Posterior vena cava (tissue), 2 donors: ENCODE measurements at regions not wholly inside any gene's neighbourhood (a gene's known extent, or its start where the extent isn't known, plus 50 kb on each side); places are given as distances from the start of the nearest gene placed in this dataset.
"Not testable (repeated sequence)": the region's sequence is repeated elsewhere in the genome, so short reads cannot be mapped to it uniquely, and the experiment has no call there.

ENCODE experiments used
- DNase-seq: peaks from one replicate; pipeline ENCODE4 v3.0.0-alpha.2; 2020; ENCODE audit warnings: low spot score
- intact Hi-C, 2 donors: fragments of 100-400 bp; cut with DNase I; formaldehyde crosslinking; loops; one replicate each; pipeline versions ENCODE4 v1.14.1 to v1.14.2; 2022 to 2023
- donor health status: DM: yes; HTN: yes; CAD: no.
- donor health status: DM: yes; HTN: yes; CAD: no.

DNA sequence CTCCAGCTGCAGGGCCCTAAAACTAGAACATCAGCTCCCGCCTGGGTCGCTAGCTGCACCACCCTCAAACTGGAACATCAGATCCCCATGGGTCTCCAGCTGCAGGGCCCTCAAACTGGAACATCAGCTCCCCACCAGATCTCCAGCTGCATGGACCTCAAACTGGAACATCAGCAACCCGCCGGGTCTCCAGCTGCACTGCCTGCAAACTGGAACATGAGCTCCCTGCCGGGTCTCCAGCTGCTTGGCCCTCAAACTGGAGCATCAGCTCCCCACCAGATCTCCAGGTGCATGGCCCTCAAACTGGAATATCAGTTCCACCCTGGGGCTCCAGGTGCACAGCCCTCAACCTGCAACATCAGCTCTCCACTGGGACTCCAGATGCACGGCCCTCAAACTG, 82.7 kb downstream of the TFRC start:
- intact Hi-C loops, result not testable (repeated sequence)

DNA sequence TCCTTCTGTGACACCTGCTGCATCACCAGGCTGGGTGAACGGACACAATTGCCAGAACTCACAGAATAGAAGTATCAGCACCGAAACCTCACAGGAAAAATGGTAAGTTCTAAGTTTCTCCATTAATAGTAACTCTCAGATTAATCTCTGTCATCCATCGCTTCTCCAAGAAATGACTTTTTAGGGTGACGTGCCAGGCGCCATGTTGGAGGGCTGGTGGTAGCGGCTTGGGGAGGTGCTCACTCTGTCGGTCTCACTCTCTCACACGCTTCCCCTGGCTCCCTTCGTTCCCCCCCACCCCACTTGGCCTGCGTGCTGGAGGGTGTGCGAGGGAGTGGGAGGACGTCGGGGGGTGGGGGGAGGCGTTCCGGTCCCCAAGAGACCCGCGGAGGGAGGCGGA, 85.6 kb downstream of the TFRC start:
- DNase-seq, result peak; percentile 48
- intact Hi-C loops, result not testable (repeated sequence)

More for the DNA sequence above, 82.7 kb downstream of the TFRC start:
- DNase-seq, result peak; percentile 62

DNA sequence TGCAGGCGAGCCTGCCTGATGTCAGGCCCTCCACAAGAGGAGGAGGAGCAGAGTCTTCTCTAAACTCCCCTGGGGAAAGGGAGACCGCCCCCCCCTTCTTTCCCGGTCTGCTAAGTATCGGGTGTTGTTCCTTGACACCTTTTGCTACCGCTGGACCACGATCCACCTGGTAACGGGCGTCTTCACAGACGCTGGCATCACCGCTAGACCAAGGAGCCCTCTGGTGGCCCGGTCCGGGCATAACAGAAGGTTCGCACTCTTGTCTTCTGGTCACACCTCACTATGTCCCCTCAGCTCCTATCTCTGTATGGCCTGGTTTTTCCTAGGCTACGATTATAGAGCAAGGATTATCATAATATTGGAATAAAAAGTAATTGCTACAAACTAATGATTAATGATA, 86.0 kb upstream of the TNK2 start:
- peak; percentile 84 for DNase-seq
- intact Hi-C loops, result not testable (repeated sequence)

DNA sequence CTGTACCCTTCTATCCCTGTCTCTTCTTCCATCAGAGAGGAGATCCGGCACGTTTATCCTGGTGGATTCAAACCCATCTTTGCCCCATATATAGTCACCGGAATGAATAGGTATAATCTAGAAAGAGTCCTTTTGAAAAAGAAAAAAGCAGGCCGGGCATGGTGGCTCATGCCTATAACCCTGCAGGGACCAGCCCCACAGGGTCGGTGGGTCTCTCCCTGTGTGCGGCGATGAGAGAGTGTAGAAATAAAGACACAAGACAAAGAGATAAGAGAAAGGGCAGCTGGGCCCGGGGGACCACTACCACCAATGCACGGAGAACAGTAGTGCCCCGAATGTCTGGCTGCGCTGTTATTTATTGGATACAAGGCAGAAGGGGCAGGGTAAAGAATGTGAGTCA, 85.3 kb upstream of the TNK2 start:
- intact Hi-C loops, result not testable (repeated sequence)
- peak; percentile 36 for DNase-seq

DNA sequence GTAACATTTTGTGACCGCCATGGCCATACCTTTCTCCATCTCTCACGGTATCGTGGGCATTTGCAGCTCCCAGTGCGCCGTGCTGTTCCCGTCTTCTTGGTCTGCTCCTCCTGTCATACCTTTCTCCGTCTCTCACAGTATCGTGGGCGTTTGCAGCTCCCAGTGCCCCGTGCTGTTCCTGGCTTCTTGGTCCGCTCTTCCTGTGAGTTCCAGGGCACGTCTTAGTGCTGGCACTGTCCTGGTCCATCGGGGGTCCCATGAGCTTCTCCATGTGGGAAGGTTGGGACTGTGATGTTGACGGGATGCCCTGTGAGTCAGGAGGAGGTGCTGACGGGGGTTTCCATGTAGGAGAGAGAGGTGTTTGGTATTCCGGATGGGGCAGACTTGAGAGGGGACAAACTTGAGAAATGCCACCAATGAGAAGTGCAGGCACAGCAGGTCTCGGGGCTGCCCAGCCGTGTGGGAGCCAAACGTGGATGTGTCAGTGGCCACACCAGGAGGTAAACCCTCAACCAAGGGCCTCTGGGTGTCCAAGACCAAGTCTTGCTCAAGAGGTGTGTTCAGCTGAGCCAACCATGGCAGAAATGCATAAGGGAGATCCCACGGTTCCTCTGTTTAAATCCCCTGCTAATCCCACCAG, 84.7 kb upstream of the TNK2 start:
- DNase-seq, result peak; percentile 70
- intact Hi-C loops, result not testable (repeated sequence)

DNA sequence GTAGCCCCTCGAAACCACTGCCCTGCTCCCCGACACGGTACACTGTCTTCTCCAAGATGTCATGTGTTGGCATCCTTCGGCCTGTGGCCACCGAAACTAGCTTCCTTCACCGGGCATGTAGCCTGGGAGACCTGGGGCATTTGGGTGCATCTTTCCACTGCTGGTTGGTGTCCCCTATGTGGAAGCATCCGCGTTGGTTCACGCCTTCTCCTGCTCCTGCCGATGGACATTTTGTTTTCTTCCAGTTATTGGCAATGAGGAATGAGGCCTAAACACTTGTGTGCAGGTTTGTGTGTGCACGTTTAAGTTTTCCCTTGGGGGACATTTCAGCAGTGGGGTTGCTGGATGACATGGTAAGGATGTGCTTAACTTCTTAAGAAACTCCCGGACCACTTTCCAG, 83.6 kb upstream of the TNK2 start:
- intact Hi-C loops, result not testable (repeated sequence)
- peak; percentile 64 for DNase-seq

DNA sequence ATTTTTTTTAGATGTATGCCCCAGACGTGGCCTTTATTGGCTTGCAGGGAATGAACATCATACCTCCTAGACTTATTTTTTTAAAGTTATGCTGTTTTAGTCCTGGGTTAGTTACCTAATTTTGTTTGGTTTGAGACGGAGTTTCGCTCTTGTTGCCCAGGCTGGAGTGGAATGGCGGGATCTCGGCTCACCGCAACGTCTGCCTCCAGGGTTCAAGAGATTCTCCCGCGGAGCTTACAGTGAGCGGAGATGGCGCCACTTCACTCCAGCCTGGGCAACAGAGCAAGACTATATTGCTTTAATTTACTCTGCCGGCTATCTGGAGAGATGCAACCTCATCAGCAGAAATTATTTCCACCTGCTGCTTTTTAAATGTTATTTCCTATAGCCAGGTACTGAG, 82.9 kb upstream of the TNK2 start:
- intact Hi-C loops, result not testable (repeated sequence)
- DNase-seq, result peak; percentile 23

DNA sequence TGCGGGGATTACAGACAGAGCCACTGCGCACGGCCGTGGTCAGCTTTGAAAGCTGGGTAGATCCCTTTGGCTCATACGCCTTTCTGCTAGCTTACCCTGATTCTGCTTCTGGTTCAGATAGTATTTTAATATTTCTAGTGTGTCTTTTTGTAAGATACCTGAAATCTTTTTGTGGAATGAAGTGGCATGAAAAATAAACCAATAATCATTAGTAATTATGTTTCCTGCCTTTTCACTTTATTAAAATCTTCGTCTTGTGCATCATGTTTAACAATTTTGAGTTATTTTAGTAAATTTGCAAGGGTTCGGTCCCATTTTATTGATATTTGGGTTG, 82.5 kb upstream of the TNK2 start:
- intact Hi-C loops, DNase-seq: not testable (repeated sequence)

DNA sequence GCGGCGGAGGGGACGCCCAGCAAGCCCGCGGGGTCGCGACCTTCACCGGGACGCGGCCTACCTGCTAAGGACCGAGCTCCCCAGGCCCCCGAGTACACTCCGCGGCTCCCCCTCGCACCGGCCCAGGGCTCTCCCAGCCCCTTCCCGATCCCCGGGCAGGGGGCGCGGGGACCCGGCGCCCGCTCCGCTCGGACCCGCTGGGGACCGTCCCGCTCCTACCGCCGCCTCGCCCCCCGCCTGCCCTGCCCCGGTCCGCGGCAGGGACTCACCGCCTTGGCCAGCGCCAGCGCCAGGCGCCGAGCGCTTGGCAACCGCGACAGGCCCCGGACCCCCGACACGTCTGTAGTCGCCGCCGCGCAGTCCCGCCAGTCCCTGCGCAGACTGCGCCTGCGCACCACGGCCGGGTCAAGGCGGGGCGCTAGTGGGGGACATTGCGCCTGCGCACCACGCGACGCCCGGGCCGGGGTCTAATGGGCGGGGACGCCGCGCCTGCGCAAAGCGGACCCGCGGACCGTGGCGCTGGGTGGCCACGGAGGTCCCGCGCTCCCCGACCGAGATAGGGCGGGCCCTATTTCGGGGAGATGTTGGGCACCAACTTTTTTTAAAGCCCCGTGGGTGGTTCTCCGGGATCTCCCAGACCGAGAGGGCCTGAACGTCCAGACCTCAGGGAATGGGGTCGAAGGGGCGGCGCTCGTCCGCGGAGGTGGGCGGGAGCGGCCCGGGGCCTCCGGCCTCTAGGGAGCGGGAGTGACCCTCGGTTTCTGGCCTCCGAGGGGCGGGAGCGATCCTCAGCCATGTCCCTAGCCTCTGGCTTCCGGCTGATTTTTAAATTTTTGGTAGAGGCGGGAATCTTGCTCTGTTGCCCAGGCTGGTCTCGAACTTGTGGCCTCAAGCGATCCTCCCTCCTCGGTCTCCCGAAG, 81.8 kb upstream of the TNK2 start:
- intact Hi-C loops, result not testable (repeated sequence)
- peak; percentile 98 for DNase-seq

DNA sequence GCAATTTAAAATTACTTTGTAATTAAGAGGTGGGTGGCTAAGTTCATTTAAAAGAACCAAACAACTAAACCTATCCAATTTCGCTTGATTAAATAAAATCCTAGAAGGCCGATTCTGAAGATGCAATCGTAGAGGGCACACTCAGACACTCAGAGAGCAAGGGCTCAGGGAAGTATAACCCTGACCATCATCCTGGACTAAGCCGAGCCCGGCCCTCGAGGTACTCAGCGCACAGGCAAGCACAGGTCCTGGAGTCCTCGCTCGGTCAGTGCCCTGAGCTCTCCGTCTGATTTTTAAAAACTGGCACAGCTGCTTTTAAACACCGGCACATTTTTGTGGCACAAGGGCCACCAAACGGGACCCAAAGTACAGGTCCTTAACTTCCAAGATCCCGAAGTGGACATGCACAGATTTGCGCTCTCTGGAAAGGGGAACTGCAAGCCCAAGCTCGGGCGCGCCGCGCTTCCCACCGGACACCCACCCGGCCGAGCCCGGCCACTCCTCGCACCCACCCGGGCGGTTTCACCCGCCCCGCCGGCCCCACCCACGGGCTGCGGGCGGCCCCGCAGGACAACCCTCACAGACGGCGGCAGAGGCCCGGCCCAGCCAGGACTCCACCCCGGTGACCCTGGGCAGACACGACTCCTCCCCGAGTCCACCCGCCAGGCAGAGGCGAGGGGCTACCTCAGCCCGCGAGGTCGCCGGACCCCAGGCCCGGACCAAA, 81.0 kb upstream of the TNK2 start:
- DNase-seq, result peak; percentile 87
- intact Hi-C loops, result not testable (repeated sequence)

DNA sequence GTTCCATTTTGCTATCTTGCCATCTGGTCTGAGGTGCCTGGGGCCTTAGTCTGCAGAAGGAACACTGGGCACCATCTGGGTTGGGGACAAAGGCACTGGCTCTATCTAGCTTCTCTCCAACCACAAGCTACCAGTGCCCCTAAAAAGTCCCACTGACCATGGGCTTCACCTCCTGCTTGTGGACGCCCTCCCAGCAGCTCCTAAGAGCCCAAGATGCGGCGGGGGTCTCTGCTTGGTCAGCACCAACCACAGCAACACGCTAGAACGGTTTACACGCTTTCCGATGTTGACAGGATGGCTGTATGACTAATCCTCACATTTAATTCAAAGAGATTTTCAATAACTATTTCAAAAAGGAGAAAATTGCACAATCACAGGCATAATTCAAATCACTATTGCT, 80.4 kb upstream of the TNK2 start:
- DNase-seq, result peak; percentile 22
- intact Hi-C loops, result not testable (repeated sequence)

DNA sequence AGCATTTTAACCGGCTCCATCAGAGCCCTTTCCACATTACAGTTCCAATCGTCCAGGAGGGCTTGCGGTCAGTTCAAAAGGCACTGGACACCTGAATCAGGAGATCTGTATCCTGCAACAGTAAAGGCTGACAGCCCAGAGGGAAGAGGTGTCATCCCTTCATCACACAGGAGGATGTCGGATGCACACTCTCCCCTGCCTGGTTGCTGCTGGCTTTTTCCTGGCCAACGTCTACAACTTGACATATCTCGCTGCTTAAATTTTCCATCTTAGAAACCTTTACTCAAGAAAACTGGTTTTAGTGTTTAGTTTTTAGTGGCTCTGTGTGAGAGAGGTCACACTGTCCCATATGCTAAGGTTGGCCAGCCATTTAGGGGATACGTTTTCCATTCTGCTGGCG, 78.7 kb upstream of the TNK2 start:
- intact Hi-C loops, result not testable (repeated sequence)
- DNase-seq, result peak; percentile 43

DNA sequence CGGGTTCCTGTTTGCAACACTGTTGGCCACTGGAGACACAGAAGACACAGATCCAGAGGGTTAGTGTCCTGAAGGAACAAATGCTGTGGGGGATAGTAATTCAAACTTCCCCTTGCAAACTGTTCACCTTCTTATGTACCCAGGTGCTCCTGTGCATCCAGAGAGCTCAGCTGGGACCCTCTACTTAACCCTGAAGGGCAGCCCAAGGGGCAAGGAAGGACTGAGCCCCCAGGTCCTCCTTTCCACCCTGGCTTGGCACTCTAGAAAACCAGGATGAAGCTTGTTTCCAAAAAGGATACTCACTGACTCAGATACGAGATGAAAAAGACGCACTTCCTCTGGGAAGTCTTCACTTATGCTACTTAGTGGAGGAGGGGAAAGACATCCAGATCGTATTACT, 78.2 kb upstream of the TNK2 start:
- DNase-seq, result peak; percentile 19
- intact Hi-C loops, result not testable (repeated sequence)

DNA sequence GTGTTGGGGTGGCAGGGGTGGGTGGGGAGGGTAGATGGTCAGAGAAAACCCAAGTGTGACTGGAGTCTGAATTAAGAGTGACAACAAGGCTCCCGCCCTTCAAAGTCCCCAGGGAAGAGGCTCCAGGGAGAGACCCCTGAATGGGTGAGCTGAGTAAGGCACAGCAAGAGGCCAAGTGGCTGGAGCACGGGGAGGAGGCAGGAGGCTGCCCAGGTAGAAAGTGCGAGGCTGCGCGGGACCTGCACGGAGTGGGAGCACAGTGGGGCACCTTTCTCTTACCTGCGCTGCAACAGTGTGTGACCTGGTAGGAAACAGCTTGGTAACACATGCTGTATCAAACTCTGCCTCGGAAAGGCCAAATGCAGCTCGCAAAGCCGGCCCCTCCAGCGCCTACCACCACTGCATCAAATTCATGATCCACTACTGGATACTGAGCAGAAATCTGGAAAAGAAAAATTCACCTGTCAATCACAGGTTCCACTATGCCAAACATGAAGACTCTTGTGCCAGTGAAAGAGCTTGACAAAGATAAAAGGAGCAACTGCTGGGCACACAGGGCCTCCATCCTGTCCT, 77.1 kb upstream of the TNK2 start:
- intact Hi-C loops, result not testable (repeated sequence)
- DNase-seq, result peak; percentile 29

DNA sequence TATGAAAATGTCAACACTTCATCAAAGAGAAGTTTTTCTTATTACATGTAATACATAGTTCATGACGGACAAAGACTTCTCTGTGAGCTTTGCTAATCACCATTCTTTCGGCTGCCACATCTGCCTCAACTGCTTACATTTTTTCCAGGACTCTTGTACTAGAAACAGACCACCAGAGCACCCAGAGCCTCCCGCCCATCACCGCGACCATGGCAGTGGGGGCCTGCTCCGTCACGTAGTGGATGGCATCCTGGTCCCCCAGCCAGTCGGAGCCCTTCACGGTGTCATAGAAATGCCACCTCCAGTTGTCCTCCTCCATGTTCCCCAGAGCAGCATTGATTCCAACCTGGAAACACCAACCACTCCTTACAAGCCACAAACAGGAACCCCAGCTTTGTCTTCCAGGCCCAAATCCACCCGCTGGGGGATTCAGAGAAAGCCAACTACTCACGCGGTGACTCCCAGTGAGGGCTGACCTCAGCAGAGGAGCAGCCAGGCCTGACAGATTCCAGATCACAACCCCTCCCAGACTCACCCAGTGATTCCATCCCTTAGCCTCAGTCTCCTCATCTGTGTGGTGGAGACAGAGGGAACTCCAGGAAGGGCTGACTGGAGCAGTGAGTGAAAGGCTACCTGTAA, 76.2 kb upstream of the TNK2 start:
- intact Hi-C loops, result not testable (repeated sequence)
- DNase-seq, result peak; percentile 80

DNA sequence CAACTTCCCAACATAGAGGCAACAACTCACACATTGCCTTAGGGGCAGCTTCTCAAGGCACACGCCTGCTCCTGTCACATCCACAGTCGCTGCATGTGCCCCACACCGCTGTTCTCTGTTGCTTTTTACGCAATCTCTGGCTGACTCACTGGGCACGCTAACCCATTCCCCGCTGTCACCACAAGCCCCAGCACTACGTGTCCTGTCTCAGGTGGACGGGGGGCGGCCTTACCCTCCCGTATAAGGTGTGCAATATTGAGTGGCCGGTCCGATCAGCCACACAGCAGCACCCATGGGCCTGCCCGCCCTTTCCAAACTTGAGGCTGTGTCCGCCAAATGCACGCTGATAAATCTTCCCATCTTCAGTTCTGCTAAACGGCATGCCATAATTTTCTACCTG, 75.5 kb upstream of the TNK2 start:
- DNase-seq, result peak; percentile 72
- intact Hi-C loops, result not testable (repeated sequence)

DNA sequence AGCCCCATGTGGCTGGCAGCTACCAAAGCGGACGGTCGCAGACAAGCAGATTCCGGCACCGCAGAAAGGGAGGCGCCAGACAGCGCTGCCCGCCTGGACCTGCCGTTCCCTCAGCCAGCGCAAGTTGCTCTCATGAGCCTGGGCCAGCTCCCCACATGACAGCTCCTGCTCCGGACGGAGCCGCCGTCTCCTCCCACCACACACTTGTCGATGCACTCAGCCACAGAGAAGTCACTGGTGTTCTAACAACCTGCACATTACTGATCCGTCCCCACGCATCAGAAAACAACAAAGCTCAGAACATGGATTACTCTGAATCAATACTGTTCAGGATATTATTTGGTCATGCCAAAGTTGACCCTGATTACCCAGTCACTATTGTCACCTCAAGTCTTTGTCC, 74.4 kb upstream of the TNK2 start:
- intact Hi-C loops, result not testable (repeated sequence)
- peak; percentile 80 for DNase-seq

DNA sequence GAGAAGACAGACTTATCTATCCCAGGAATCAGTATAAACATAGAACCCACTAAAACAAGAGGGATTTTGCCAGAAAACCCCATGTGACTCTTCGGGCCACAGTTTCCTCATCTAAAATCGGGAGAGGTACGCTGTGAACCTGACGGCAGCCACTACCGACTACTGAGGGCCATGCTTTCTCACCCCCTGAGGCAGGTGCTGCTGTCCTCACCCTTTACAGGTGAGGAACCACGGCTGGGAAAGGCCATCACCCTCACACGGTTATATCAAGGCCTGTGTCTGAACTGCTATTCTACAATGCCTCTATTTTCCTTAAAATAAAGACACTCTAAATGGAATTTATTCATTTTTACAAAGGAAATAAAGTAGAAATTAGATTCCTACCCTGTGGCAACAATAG, 73.4 kb upstream of the TNK2 start:
- peak; percentile 41 for DNase-seq
- intact Hi-C loops, result not testable (repeated sequence)

DNA sequence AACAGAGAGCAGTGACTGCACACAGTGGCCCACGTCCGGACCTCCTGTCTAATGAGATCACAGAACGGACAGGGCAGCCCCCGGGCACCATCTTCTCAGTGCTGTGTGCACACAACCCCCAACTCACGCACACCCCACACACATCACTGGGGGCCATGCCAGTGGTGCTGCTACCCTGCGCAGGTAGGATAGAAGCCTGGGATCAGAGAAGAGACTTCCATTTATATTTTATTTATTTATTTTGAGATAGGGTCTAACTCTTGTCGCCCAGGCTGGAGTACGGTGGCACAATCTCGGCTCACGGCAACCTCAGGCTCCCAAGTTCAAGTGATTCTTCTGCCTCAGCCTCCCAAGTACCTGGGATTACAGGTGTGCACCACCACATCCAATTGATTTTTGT, 71.5 kb upstream of the TNK2 start:
- DNase-seq, result peak; percentile 38
- intact Hi-C loops, result not testable (repeated sequence)
